PFSK-1 (cell line): ENCODE measurements at regions not wholly inside any gene's neighbourhood (a gene's known extent, or its start where the extent isn't known, plus 50 kb on each side); places are given as distances from the start of the nearest gene placed in this dataset.

Source experiments
- FOXP2 ChIP-seq: optimal IDR thresholded peaks from 2 replicates; pipeline ENCODE3; 2011; ENCODE audit warnings: borderline replicate concordance, control low read depth, inconsistent platforms; ENCODE audit not compliant: insufficient read depth; ENCODE audit errors: extremely low read length, extremely low read depth
- POLR2AphosphoS5 ChIP-seq: IDR thresholded peaks from 2 replicates; pipeline ENCODE4 v1.6.1; 2012; ENCODE audit warnings: low read depth, mild to moderate bottlenecking, control low read depth, low read length, moderate library complexity
- REST ChIP-seq, 2 experiments: IDR thresholded peaks; 2 replicates each; pipeline versions ENCODE4 v1.6.1 to v1.8.0; 2011 to 2012; ENCODE audit warnings: low read depth in 2 of 2, low read length in 2 of 2, control low read depth in 1 of 2, inconsistent platforms in 1 of 2, mild to moderate bottlenecking in 1 of 2, moderate library complexity in 1 of 2; ENCODE audit not compliant: insufficient read depth in 1 of 2
- SIN3A ChIP-seq: IDR thresholded peaks from 2 replicates; pipeline ENCODE4 v1.6.1; 2012; ENCODE audit warnings: mild to moderate bottlenecking, low read length, moderate library complexity, borderline replicate concordance; ENCODE audit not compliant: insufficient read depth
- TAF1 ChIP-seq: IDR thresholded peaks from 2 replicates; pipeline ENCODE4 v1.6.1; 2012; ENCODE audit warnings: low read length, control low read depth, borderline replicate concordance; ENCODE audit not compliant: insufficient read depth

- TF ChIP-seq POLR2AphosphoS5 = no peak
- no peak for TF ChIP-seq TAF1
- TF ChIP-seq REST (IDR thresholded peaks at IDR 0.05; ENCODE audit: insufficient read depth in 1 of 2, low read depth in 2 of 2, low read length in 2 of 2) = no peak
- no peak for TF ChIP-seq FOXP2
- TF ChIP-seq SIN3A = no peak
Measured at GRCh38 chr11:122423886-122424285, 231.6 kb upstream of the UBASH3B start.
